Mesothelial cell of epicardium (in vitro differentiated cells): ENCODE measurements at regions not wholly inside any gene's neighbourhood (a gene's known extent, or its start where the extent isn't known, plus 50 kb on each side); places are given as distances from the start of the nearest gene placed in this dataset.
"Not testable (repeated sequence)": the region's sequence is repeated elsewhere in the genome, so short reads cannot be mapped to it uniquely, and the experiment has no call there.

Source experiments
- DNase-seq, 2 experiments: peaks; one replicate each; pipeline ENCODE4 v3.0.0; 2021; ENCODE audit warnings: low spot score in 2 of 2; ENCODE audit not compliant: unreplicated experiment in 2 of 2
- H3K27ac Mint-ChIP-seq: 2 replicates; pipeline ENCODE4 v1.8.0; 2021; ENCODE audit warnings: mixed read lengths
- H3K27me3 Mint-ChIP-seq: 2 replicates; pipeline ENCODE4 v1.8.0; 2021; ENCODE audit warnings: low read depth, mixed read lengths
- H3K36me3 Mint-ChIP-seq: 2 replicates; pipeline ENCODE4 v1.8.0; 2021; ENCODE audit warnings: mixed read lengths
- H3K4me1 Mint-ChIP-seq: 2 replicates; pipeline ENCODE4 v1.8.0; 2021; ENCODE audit warnings: mixed read lengths
- H3K4me3 Mint-ChIP-seq: 2 replicates; pipeline ENCODE4 v1.8.0; 2021; ENCODE audit warnings: mild to moderate bottlenecking, moderate library complexity, mixed read lengths
- H3K9me3 Mint-ChIP-seq: 2 replicates; pipeline ENCODE4 v1.8.0; 2021; ENCODE audit warnings: mixed read lengths
- TF ChIP-seq, protein P1 (sequence below): fragments of 200-600 bp; sonication (generic); IDR thresholded peaks from one replicate; pipeline ENCODE4 v1.5.0; 2021; ENCODE audit warnings: antibody characterized with exemption; ENCODE audit not compliant: unreplicated experiment

DNA sequence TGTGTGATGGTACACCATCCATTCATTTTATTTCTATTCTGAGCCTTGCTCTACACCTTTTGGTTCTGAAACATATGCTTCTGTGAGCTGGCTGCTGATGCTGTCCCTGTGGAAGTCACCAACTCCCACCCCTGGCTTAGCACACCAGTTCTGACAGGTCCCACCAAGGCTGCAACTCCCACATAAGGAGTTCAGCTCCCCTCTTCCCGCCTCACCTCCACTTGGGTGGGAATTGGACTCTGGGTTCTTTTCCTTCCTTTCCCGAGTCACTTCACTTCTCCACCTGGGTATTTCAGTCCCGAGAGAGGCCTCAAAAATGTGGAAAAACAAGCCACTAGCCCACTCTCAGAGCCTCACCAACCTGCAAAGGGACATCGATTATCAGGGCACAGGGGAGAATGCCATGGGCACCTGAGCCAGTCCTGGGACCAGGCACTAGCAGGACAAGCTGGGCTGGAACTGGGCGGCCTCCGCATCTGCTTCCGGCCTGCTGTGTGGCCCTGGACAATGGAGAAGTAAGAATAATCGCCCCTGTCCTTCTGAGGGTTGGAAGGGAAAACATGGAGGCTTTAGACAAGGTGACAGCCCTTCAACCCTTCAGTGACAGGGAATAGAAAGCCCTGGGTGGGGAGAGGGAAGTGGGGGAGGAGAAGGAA is 80.1 kb downstream of the IGLL1 start:
- Mint-ChIP-seq H3K36me3 (no peaks in the 10 kb centered on the region), H3K27me3 (no peaks in the 10 kb centered on the region), H3K4me1 (peaks cover 45% of the 10 kb centered on the region), H3K4me3 (no peak overlapping the region), H3K9me3 (no peaks in the 10 kb centered on the region), H3K27ac (peak overlapping the region; percentile 92)
- TF ChIP-seq, protein P1, sequence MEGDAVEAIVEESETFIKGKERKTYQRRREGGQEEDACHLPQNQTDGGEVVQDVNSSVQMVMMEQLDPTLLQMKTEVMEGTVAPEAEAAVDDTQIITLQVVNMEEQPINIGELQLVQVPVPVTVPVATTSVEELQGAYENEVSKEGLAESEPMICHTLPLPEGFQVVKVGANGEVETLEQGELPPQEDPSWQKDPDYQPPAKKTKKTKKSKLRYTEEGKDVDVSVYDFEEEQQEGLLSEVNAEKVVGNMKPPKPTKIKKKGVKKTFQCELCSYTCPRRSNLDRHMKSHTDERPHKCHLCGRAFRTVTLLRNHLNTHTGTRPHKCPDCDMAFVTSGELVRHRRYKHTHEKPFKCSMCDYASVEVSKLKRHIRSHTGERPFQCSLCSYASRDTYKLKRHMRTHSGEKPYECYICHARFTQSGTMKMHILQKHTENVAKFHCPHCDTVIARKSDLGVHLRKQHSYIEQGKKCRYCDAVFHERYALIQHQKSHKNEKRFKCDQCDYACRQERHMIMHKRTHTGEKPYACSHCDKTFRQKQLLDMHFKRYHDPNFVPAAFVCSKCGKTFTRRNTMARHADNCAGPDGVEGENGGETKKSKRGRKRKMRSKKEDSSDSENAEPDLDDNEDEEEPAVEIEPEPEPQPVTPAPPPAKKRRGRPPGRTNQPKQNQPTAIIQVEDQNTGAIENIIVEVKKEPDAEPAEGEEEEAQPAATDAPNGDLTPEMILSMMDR: no peak
- DNase-seq: peak in 1 of 2 experiments; percentile 34

GRCh38 chr22:23498811-23499798 is 81.0 kb downstream of the IGLL1 start:
- Mint-ChIP-seq H3K4me3 (no peak overlapping the region), H3K4me1 (peaks cover 38% of the 10 kb centered on the region), H3K9me3 (no peaks in the 10 kb centered on the region), H3K36me3 (no peaks in the 10 kb centered on the region), H3K27me3 (no peaks in the 10 kb centered on the region), H3K27ac (peak overlapping the region; percentile 92)
- TF ChIP-seq, protein P1: no peak
- peak in 1 of 2 experiments; percentile 27 for DNase-seq

GRCh38 chr22:23497889-23498288 is 82.2 kb downstream of the IGLL1 start:
- DNase-seq: peak in 1 of 2 experiments; percentile 16
- H3K4me1 Mint-ChIP-seq: peaks cover 29% of the 10 kb centered on the region
- not testable (repeated sequence) for H3K27me3 Mint-ChIP-seq, H3K27ac Mint-ChIP-seq, H3K9me3 Mint-ChIP-seq, H3K36me3 Mint-ChIP-seq, H3K4me3 Mint-ChIP-seq

DNA sequence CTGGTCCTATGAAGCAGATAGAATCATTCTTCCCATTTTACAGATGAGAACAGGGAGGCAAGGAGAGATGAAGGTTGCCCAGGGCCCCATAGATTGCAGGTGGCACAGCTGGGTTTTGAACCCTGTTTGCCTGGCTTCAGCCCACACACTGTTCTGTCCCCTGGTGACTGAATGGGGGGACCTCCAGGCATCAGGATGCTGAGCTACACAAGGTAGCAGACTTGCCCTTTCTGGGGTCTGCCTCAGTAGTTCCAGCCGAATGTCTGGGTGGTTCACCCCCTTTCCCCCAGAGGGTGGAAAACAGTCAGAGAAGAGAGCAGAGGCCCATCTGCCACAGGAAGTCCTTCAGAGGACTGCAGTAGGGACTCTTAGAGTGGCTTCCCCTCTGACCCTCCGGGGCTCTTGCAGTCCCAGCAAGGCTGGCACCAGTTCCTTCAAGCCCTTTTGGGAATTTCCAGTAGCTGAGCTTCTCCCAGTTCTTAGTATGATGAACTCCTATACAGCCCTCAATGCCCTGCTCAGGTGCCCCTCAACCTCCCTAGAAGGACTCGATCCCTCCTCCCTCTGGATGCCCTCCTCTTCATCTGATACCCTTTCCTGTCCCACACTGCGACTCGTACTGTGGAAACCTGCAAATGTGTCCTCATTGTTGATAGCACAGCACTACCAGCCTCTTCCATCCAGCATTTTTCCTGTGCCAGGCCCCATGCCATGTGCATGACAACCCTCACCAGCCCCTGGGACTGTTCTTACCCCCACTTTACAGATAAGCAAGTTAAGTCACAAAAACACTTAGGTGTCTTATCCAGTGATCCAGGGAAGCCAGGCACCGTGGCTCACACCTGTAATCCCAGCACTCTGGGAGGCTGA is 82.8 kb downstream of the IGLL1 start:
- Mint-ChIP-seq H3K27ac (peak overlapping the region; percentile 69), H3K27me3 (no peaks in the 10 kb centered on the region), H3K4me3 (no peak overlapping the region), H3K9me3 (no peaks in the 10 kb centered on the region), H3K36me3 (no peaks in the 10 kb centered on the region), H3K4me1 (peaks cover 32% of the 10 kb centered on the region)
- TF ChIP-seq, protein P1: no peak
- DNase-seq: peak in 1 of 2 experiments; percentile 20

DNA sequence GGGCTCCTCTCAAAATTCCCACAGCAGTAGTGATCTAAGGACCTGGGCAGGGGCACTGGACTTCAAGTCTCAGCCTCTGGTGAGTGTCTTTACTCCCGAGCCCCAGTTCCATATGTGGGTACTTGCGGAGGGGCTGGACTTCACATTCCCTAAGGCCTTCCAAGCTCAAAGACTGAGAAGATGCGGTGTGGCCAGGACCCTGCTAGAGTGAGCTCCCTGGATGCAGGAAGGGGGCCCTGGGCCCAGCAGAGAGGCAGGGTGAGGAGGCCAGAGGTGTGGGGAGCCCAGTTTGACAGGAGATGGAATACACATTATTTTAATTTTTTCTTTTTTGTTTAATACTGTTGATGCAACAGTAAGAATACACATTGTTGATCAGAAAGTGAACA is 83.7 kb downstream of the IGLL1 start:
- H3K27me3 Mint-ChIP-seq: no peaks in the 10 kb centered on the region
- peaks cover 31% of the 10 kb centered on the region for H3K4me1 Mint-ChIP-seq
- no peaks in the 10 kb centered on the region for H3K9me3 Mint-ChIP-seq
- peak in 1 of 2 experiments; percentile 9 for DNase-seq
- no peak overlapping the region for H3K4me3 Mint-ChIP-seq
- TF ChIP-seq, protein P1: no peak
- no peaks in the 10 kb centered on the region for H3K36me3 Mint-ChIP-seq
- peak overlapping the region; percentile 34 for H3K27ac Mint-ChIP-seq
